ENCODE measurements at regions not wholly inside any gene's neighbourhood (a gene's known extent, or its start where the extent isn't known, plus 50 kb on each side); places are given as distances from the start of the nearest gene placed in this dataset.

- H3K9me3 ChIP-seq: no peaks in the 10 kb centered on the region
- H3K4me1 ChIP-seq: peaks cover 0 to 5% (median 0%) of the 10 kb centered on the region in 4 donors
- TF ChIP-seq POLR2AphosphoS5 (IDR thresholded peaks at IDR 0.05): no peak
- no peak for TF ChIP-seq CTCF (IDR thresholded peaks at IDR 0.05)
- TF ChIP-seq EP300 (IDR thresholded peaks at IDR 0.05; ENCODE audit: low read depth): no peak
- no peak for TF ChIP-seq POLR2A (IDR thresholded peaks at IDR 0.05)
- intact Hi-C loops (cut with DNase I; ENCODE audit: low total_unique reads) (no loop called here), in situ Hi-C loops (cut with MboI; ENCODE audit: low pct_ligation_motif_present in 1 of 4, low pct_unique_long_range_greater_than_20kb in 1 of 4, low sequenced_read_pairs in 3 of 4) (no loop called here)
- 52 to 54% methylated on average over 4 of the region's 4 CpGs for WGBS, 2 donors (ENCODE audit: low coverage in 1 of 2)
- no peaks in the 10 kb centered on the region for H3K36me3 ChIP-seq
- no peak overlapping the region for H3K4me3 ChIP-seq
- H3K27ac ChIP-seq: no peak overlapping the region
- no peaks in the 10 kb centered on the region for H3K27me3 ChIP-seq
- DNase-seq: no peak
These were observed 550.4 kb upstream of the CCDC54 start for GRCh38 chr3:106826791-106827311.

- TF ChIP-seq CTCF (IDR thresholded peaks at IDR 0.05): no peak
- no peak for TF ChIP-seq EP300 (IDR thresholded peaks at IDR 0.05; ENCODE audit: low read depth)
- no peak for TF ChIP-seq POLR2AphosphoS5 (IDR thresholded peaks at IDR 0.05)
- TF ChIP-seq POLR2A (IDR thresholded peaks at IDR 0.05): no peak
- WGBS, 2 donors (ENCODE audit: low coverage in 1 of 2): 66 to 69% methylated on average over 5 of the region's 5 CpGs
- H3K9me3 ChIP-seq: no peaks in the 10 kb centered on the region
- in situ Hi-C loops (cut with MboI; ENCODE audit: low pct_ligation_motif_present in 1 of 4, low pct_unique_long_range_greater_than_20kb in 1 of 4, low sequenced_read_pairs in 3 of 4) (no loop called here), intact Hi-C loops (cut with DNase I; ENCODE audit: low total_unique reads) (no loop called here)
- DNase-seq: no peak
- no peaks in the 10 kb centered on the region for H3K36me3 ChIP-seq
- H3K27ac ChIP-seq: no peak overlapping the region
- H3K4me3 ChIP-seq: no peak overlapping the region
- peaks cover 0 to 5% (median 0%) of the 10 kb centered on the region in 4 donors for H3K4me1 ChIP-seq
- no peaks in the 10 kb centered on the region for H3K27me3 ChIP-seq
These were observed 549.6 kb upstream of the CCDC54 start for GRCh38 chr3:106827515-106828213.

- no peaks in the 10 kb centered on the region for H3K27me3 ChIP-seq
- intact Hi-C loops (cut with DNase I; ENCODE audit: low total_unique reads) (no loop called here), in situ Hi-C loops (cut with MboI; ENCODE audit: low pct_ligation_motif_present in 1 of 4, low pct_unique_long_range_greater_than_20kb in 1 of 4, low sequenced_read_pairs in 3 of 4) (no loop called here)
- no peaks in the 10 kb centered on the region for H3K9me3 ChIP-seq
- H3K4me1 ChIP-seq: peaks cover 0 to 5% (median 0%) of the 10 kb centered on the region in 4 donors
- TF ChIP-seq POLR2A (IDR thresholded peaks at IDR 0.05) (no peak), POLR2AphosphoS5 (IDR thresholded peaks at IDR 0.05) (no peak), CTCF (IDR thresholded peaks at IDR 0.05) (no peak), EP300 (IDR thresholded peaks at IDR 0.05; ENCODE audit: low read depth) (no peak)
- WGBS, 2 donors (ENCODE audit: low coverage in 1 of 2): 47 to 58% methylated on average over 2 to 3 of the region's 3 CpGs
- no peak overlapping the region for H3K27ac ChIP-seq
- no peaks in the 10 kb centered on the region for H3K36me3 ChIP-seq
- no peak overlapping the region for H3K4me3 ChIP-seq
- no peak for DNase-seq
These were observed 548.0 kb upstream of the CCDC54 start for GRCh38 chr3:106829206-106829605.

- H3K4me3 ChIP-seq: no peak overlapping the region
- 55 to 62% methylated on average over 1 to 2 of the region's 2 CpGs for WGBS, 2 donors (ENCODE audit: low coverage in 1 of 2)
- H3K27me3 ChIP-seq: no peaks in the 10 kb centered on the region
- TF ChIP-seq POLR2A (IDR thresholded peaks at IDR 0.05) (no peak), POLR2AphosphoS5 (IDR thresholded peaks at IDR 0.05) (no peak), EP300 (IDR thresholded peaks at IDR 0.05; ENCODE audit: low read depth) (no peak), CTCF (IDR thresholded peaks at IDR 0.05) (no peak)
- H3K4me1 ChIP-seq: peaks cover 0 to 5% (median 0%) of the 10 kb centered on the region in 4 donors
- no peak overlapping the region for H3K27ac ChIP-seq
- H3K9me3 ChIP-seq: no peaks in the 10 kb centered on the region
- H3K36me3 ChIP-seq: no peaks in the 10 kb centered on the region
- no peak for DNase-seq
- intact Hi-C loops (cut with DNase I; ENCODE audit: low total_unique reads): no loop called here
- in situ Hi-C loops (cut with MboI; ENCODE audit: low pct_ligation_motif_present in 1 of 4, low pct_unique_long_range_greater_than_20kb in 1 of 4, low sequenced_read_pairs in 3 of 4): no loop called here
These were observed 546.9 kb upstream of the CCDC54 start for GRCh38 chr3:106830334-106830733.

Data from transverse colon (tissue), 4 donors.